ENCODE measurements at regions not wholly inside any gene's neighbourhood (a gene's known extent, or its start where the extent isn't known, plus 50 kb on each side); places are given as distances from the start of the nearest gene placed in this dataset.

- Histone ChIP-seq H3K27ac (no peak overlapping the region), H3K27me3 (no peaks in the 10 kb centered on the region), H3K36me3 (ENCODE audit: low read depth, missing control alignments) (no peaks in the 10 kb centered on the region), H3K9me3 (no peaks in the 10 kb centered on the region), H3K4me3 (no peak overlapping the region), H3K4me1 (no peaks in the 10 kb centered on the region)
- no peak for DNase-seq
- 85 to 95% methylated on average over 3 of the region's 3 CpGs for WGBS, 2 donors
- intact Hi-C loops (cut with DNase I; ENCODE audit: low total_unique reads) = no loop called here
- TF ChIP-seq POLR2A (IDR thresholded peaks at IDR 0.05) = no peak
- TF ChIP-seq CTCF (IDR thresholded peaks at IDR 0.05) = no peak
These were observed 124.6 kb upstream of the SLC22A23 start for GRCh38 chr6:3581469-3581868.

GRCh38 chr6:3579652-3580175 is 122.9 kb upstream of the SLC22A23 start:
- intact Hi-C loops (cut with DNase I; ENCODE audit: low total_unique reads) = no loop called here
- Histone ChIP-seq H3K36me3 (ENCODE audit: low read depth, missing control alignments) (no peaks in the 10 kb centered on the region), H3K9me3 (no peaks in the 10 kb centered on the region), H3K4me1 (no peaks in the 10 kb centered on the region), H3K4me3 (no peak overlapping the region), H3K27ac (no peak overlapping the region), H3K27me3 (no peaks in the 10 kb centered on the region)
- WGBS, 2 donors = 63 to 72% methylated on average over 13 of the region's 13 CpGs
- no peak for DNase-seq
- TF ChIP-seq CTCF (IDR thresholded peaks at IDR 0.05) (no peak), POLR2A (IDR thresholded peaks at IDR 0.05) (no peak)

- 57 to 81% methylated on average over 4 of the region's 4 CpGs for WGBS, 2 donors
- no peak overlapping the region for H3K27ac ChIP-seq
These were observed 122.1 kb upstream of the SLC22A23 start for GRCh38 chr6:3578981-3579380.

GRCh38 chr6:3577517-3577916 is 120.7 kb upstream of the SLC22A23 start:
- intact Hi-C loops (cut with DNase I; ENCODE audit: low total_unique reads) = no loop called here
- TF ChIP-seq POLR2A (IDR thresholded peaks at IDR 0.05) (no peak), CTCF (IDR thresholded peaks at IDR 0.05) (no peak)
- H3K9me3 ChIP-seq = no peaks in the 10 kb centered on the region
- H3K4me3 ChIP-seq = no peak overlapping the region
- no peaks in the 10 kb centered on the region for H3K4me1 ChIP-seq
- no peak for DNase-seq
- WGBS, 2 donors = 39 to 67% methylated on average over 7 of the region's 7 CpGs
- no peaks in the 10 kb centered on the region for H3K36me3 ChIP-seq (ENCODE audit: low read depth, missing control alignments)
- H3K27me3 ChIP-seq = no peaks in the 10 kb centered on the region
- no peak overlapping the region for H3K27ac ChIP-seq

More at GRCh38 chr6:3578981-3579380, 122.1 kb upstream of the SLC22A23 start:
- no peaks in the 10 kb centered on the region for H3K4me1 ChIP-seq
- no peaks in the 10 kb centered on the region for H3K27me3 ChIP-seq
- H3K36me3 ChIP-seq (ENCODE audit: low read depth, missing control alignments) = no peaks in the 10 kb centered on the region
- intact Hi-C loops (cut with DNase I; ENCODE audit: low total_unique reads) = no loop called here
- DNase-seq = no peak
- H3K4me3 ChIP-seq = no peak overlapping the region
- H3K9me3 ChIP-seq = no peaks in the 10 kb centered on the region
- TF ChIP-seq POLR2A (IDR thresholded peaks at IDR 0.05) (no peak), CTCF (IDR thresholded peaks at IDR 0.05) (no peak)

GRCh38 chr6:3575701-3576100 is 118.9 kb upstream of the SLC22A23 start:
- DNase-seq = no peak
- H3K27me3 ChIP-seq = no peaks in the 10 kb centered on the region
- WGBS, 2 donors = 93 to 100% methylated on average over 3 to 8 of the region's 8 CpGs
- peaks cover 8% of the 10 kb centered on the region for H3K4me1 ChIP-seq
- no peak overlapping the region for H3K4me3 ChIP-seq
- H3K36me3 ChIP-seq (ENCODE audit: low read depth, missing control alignments) = no peaks in the 10 kb centered on the region
- H3K27ac ChIP-seq = no peak overlapping the region
- no peak for TF ChIP-seq POLR2A (IDR thresholded peaks at IDR 0.05)
- no peak for TF ChIP-seq CTCF (IDR thresholded peaks at IDR 0.05)
- no peaks in the 10 kb centered on the region for H3K9me3 ChIP-seq
- intact Hi-C loops (cut with DNase I; ENCODE audit: low total_unique reads) = no loop called here

Measured in testis (tissue), 2 donors.